ENCODE measurements at regions not wholly inside any gene's neighbourhood (a gene's known extent, or its start where the extent isn't known, plus 50 kb on each side); places are given as distances from the start of the nearest gene placed in this dataset.
A peak's percentile ranks its signal among the peaks of the same experiment; 100 is the strongest.

DNA sequence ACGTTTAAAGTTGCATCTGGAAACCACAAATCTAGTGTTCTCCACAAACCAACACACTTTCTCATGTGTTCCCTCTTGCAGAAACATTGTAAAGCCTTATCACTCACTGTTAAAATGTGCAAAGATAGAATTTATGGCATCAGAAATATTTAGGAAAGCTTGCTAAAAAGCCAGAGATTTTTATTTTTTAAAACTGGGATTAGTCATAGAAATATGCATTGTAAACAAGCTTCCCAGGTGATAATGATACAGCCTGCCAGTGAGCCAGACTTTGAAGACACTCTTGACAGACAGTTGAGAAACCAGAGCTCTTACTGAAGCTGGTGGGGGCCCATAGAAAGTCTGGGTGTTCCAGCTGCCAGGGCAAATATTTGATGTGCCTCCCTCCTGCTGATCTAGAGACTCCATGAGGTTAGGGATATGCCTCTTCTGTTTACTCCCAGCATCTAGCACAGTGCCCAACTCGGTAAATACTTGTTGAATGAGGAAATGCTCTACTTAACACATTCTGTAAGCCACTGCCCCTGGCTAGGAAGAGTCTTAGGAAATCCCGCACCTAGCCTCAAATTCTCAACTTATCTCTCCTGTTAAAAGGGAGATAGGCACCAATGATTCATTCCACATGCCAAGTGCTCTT lies 179.0 kb upstream of the RASGEF1B start:
- no peak for DNase-seq

DNA sequence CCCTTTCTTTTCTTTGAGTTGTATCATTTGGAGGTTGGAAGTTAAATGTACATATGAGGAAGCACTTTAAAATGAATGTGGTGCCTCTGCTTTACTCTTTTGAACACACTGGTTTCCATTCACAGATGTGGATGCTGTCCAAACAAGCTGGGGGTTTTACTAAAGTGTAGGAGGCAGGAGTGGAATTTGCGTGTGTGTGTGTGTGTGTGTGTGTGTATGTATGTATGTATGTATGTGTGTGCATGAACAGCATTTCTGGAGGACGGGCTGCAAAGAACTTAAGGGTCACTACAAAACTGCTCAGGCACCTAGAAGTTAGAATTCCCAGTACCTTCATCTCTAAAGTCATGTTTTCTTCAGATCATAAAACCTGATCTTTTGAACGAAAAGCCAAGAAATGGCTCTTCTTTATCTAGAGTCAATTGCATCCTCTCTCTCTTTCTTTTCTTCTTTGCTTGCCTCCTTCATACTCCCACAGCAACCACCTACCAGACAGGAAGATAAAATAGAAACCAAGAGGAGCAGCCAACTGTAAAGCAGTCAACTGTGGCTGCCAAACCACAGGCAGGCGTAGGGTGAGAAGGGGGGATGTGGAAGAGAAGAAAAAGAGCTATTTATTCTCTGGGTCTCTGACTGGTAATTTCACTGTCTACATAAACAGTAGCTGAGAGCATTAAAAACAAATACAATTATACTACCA lies 177.0 kb upstream of the RASGEF1B start:
- no peak for DNase-seq

GRCh38 chr4:81647388-81647787 lies 175.7 kb upstream of the RASGEF1B start:
- no peak for DNase-seq

GRCh38 chr4:81642543-81642942 lies 170.8 kb upstream of the RASGEF1B start:
- no peak for DNase-seq

DNA sequence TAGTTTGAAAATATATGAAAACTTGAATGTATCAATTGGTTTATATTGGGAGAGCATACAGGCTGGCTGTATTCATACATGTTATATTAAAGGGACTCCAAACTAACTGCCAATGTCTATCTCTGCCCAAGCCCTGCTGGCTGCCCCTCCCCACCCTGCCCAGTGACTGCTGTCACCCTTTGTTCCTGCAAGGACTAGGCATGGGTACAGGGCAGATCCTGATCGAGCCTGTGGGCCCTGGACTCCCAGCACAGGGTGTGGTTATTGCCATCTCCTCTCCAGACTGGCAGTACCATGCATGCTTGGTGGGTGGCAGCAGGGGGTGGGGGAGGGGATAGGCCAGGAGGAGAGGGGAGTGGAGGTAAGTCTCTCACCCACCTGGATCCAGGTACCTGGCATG lies 167.5 kb upstream of the RASGEF1B start:
- no peak for DNase-seq

GRCh38 chr4:81638698-81639097 lies 167.0 kb upstream of the RASGEF1B start:
- no peak for DNase-seq

- DNase-seq, result peak; percentile 41
Observed at GRCh38 chr4:81635739-81636138, 164.0 kb upstream of the RASGEF1B start.

DNA sequence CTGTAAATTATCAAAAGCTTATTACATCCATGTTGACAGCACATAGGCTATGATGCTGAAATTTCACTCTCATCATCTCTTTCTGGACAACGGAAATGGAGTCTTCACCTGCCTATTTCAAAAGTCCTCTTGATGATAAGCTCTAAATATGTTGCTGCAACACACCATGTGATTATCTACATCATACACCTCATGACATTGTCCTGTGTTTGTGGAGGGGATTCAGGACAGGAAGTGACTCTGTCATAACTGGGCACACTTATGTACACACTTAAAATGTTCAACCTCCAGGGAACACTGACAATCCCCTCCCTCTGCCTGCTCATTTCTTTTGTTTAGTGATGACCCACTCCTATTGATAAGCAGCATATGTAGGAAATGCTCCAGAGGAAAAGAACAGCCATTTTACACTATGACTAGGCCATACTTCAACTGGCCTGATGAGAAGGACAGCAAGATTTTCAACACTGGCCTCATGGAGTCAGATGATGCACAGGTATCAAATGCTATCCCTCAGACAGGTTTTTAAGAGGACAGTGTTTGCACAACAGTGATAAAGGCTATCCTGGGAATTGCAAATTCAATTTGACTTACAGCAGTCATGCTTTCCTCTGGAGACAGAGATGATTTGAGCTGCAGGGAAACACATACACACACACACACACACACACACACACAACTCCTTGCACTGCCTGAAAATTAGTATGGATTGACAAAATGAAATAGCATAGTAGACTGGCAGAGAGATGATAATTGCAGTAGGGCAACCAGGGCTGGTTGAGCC lies 163.3 kb upstream of the RASGEF1B start:
- DNase-seq, result no peak

DNA sequence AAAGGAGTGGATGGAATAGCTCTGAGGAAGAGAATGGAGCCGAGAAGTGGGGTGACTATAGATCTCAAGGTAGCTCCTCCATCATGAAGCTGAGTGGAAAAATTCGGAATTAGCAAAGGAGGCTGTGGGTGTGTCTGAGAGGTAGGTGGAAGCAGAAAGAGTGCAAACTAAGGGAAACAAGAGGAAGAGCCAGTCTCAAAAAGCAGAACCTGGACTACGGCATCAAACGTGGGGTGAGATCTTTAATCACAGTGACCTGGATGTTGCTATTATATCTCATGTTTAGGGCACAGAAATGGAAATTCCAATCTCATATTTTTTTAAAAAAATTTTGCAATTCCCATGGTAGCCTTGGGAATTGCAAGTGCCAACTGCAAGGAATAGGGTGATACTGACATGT lies 162.5 kb upstream of the RASGEF1B start:
- no peak for DNase-seq

DNA sequence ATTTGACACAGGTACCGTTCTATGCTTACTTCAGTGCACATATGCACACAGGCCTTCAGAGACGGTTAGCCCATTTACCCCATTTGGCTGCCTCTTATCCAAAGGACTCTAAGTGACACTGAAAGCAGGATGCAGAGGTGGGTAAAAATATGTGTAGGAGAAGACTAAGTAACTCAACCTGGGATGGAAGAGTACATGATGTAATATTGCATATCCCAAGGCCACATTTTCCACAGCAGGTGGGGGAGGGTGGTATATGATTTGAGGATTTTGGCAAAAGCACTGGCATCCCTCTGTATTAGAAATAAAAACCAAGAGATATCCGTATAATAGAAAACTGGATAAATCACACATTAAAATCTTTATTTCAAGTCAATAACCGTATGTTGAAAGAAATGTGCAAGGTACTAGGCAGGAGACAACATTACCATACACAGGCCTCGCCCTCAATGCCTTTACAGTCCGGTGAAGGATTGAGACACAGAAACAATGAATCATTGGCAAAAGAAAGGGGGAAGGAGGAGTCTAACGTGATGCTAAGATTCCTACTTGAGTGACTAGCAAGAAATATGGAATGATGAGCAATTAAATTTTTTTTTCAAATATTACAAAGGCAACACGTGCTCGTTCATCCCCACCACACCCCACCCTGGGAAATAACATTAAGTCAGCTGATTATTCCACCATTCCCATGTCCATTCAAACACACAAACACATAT lies 161.0 kb upstream of the RASGEF1B start:
- DNase-seq, result no peak

DNA sequence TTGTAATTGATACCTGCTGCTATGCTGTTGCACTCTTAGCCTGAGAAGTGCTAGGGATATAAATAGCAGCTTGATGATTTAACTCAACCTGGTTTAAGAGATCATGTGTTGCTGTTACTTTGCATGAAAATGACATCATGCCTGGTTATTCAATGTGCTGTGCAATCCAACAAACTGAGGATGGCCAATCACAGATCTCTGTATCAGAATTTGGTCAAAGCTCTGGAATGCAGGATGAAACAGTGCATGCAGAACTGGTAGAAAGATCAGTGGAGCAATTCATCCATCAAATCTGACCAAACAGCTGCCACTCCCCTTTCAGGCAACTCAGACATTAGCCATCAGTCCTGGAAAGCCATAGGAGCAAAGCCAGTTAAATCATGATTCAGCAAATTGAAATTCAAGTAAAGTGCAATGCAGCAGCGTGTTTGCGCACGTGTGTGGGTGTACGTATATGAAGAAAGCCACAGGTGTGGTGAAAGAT lies 160.3 kb upstream of the RASGEF1B start:
- DNase-seq, result no peak

- DNase-seq, result no peak
Observed at GRCh38 chr4:81629366-81629765, 157.7 kb upstream of the RASGEF1B start.

- no peak for DNase-seq
Observed at GRCh38 chr4:81628489-81628888, 156.8 kb upstream of the RASGEF1B start.

DNA sequence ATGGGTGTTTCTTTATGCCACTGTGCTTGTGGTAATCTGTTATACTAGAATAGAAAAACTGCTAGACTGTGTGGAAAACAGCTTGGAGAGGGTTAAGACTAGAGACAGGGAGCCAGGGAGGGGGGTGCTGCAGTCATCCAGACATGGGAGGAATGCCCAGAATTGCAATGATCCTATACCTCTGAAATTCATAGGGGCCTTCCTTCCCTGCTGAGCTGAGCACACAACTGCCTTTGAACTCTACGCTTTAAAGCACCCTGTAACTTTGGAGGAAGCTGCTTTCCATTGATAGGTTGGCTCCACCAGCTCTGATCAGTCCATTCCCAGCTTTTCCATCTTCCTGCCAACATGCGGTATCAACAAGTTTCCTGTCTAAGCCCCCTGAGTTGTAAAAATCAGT lies 155.9 kb upstream of the RASGEF1B start:
- DNase-seq, result no peak

DNA sequence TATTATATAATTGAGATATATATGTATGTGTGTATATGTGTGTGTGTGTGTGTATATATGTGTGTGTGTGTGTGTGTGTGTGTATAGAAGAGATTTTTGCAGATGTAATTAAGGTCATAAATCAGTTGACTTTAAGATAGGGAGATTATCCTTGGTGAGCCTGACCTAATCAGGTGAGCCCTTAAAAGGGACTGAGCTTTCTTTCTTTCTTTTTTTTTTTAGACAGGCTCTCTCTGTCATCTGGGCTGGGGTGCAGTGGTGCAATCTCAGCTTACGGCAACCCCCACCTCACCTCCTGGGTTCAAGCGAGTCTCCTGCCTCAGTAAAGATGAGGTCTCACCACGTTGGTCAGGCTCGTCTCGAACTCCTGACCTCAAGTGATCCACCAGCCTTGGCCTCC lies 155.1 kb upstream of the RASGEF1B start:
- no peak for DNase-seq

DNA sequence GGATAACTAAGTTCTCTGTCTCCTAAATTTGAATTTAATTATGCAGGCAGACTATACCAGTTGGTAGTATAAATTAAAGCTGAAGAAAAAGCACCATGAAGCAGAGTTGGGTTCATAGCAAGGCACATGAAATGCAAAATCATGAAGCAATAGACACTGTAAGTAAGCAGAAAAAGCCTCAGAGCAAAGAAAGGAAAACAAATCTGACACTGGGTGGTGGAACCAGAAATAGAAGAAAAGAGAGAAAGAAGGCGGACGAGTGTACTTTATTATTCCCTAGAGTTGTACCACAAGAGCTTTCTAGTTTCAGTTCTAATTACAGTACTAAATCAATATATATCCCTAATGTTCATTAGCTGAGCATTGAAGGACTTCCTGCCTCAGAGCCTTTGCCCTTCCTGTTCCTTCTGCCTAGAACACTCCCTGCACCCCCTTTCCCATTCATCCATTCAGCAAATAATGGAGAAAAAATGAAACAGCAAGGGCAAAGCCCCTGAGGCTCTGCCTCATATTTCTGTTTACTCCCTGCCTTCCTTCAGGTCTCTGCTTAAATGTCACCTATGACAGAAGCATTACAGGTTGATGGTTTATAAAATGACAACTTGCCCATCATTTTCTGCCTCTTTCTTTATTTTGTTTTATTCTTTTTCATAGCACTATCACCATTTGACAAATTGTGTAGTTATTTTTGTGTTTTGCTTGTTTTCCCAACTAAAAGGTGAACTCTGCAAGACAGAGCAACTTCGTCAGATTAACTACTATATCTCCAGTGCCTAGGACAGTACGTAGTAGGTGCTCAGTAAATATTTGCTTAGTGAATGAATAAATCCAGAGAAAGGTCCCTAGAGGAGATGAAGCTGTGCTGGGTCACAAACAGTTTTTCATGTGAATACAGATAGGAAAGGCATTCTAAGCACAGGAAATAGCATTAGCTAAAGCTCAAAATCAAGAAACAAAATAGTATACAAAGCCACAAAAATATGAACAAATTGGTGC lies 154.0 kb upstream of the RASGEF1B start:
- no peak for DNase-seq

GRCh38 chr4:81623434-81623833 lies 151.7 kb upstream of the RASGEF1B start:
- no peak for DNase-seq

DNA sequence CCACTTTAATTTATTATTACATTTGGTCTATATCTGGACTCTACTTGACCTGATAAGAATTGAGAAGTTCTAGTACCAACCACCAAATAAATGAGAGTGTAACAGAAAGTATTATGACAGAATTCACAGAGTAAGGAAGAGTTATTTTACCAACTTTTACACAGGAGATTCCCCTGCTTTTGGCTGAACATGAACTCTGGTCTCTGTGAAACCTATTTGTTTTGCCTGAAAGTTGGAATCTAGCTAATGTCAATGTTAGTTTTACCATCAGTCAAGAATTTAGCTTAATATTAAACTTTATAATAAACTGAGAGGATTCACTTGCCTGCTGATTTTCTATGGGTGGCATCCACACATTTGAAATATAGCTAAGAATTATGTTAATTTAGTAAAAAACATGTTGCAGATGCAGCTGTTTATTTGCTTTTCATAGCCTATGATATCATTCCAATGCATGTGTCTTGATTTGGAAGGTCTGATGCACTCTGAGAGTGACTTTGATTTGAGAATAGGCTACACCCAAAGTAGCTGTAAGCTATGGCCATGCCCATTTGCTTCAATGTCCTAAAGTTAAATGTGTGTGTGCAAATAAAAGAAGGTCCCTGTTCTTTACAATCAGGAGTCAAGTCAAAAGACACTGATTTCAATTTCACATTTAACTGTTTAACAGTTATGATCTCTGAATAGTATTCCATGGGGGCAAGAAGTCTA lies 150.9 kb upstream of the RASGEF1B start:
- DNase-seq, result no peak

DNA sequence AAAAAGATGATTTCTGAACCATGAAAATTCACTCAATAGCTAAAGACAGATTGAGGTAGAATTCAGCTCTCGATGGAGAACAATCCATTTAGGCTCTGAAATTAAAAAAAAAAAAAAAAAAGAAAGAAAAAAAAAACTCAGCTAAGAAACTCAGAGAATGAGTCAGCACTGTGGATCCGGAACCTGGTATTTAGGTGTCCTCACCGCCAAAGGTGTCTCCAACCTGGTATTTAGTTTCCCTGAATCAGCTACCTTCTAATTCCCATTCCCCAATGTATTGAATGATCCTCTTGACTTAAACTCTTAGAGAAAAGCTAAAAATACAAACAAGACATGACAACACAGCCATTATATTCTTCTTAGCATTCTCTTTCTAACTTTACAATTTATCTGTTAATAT lies 150.3 kb upstream of the RASGEF1B start:
- DNase-seq, result no peak

- DNase-seq, result no peak
Observed at GRCh38 chr4:81621490-81621889, 149.8 kb upstream of the RASGEF1B start.

GRCh38 chr4:81620442-81620841 lies 148.7 kb upstream of the RASGEF1B start:
- no peak for DNase-seq

All from midbrain (tissue), 1 donor.